HEK293 (cell line): ENCODE measurements at regions not wholly inside any gene's neighbourhood (a gene's known extent, or its start where the extent isn't known, plus 50 kb on each side); places are given as distances from the start of the nearest gene placed in this dataset.

Source experiments
- CTCF ChIA-PET: fragments of 350-600 bp; formaldehyde crosslinking; extraction: SDS; loops from one replicate; lab custom pipeline; 2021; ENCODE audit warnings: antibody characterized with exemption; lab: Yijun Ruan, JAX
- POLR2A ChIA-PET: fragments of 300-600 bp; formaldehyde crosslinking; extraction: SDS; loops from one replicate; lab custom pipeline; 2020; ENCODE audit warnings: antibody characterized with exemption, inconsistent platforms; lab: Yijun Ruan, JAX
- H3K27ac ChIP-seq: fragments of 200-500 bp; sonication (Bioruptor generic); 2 replicates; pipeline ENCODE4 v1.5.1; 2014; ENCODE audit warnings: low read depth, low read length, control low read depth, inconsistent platforms; ENCODE audit errors: extremely low read depth
- H3K36me3 ChIP-seq, 2 experiments: fragments of 200-500 bp in 1 of 2; sonication (Bioruptor generic) in 1 of 2; 1 replicate in 1 of 2; 2 replicates in 1 of 2; pipeline ENCODE4 v1.5.1; 2014 to 2017; ENCODE audit warnings: inconsistent platforms in 2 of 2, low read length in 2 of 2; ENCODE audit not compliant: control insufficient read depth in 2 of 2, insufficient read depth in 1 of 2
- H3K4me1 ChIP-seq: fragments of 200-500 bp; sonication (Bioruptor generic); 2 replicates; pipeline ENCODE4 v1.5.1; 2014; ENCODE audit warnings: mild to moderate bottlenecking, low read length, inconsistent platforms; ENCODE audit not compliant: control insufficient read depth, insufficient read depth
- H3K4me3 ChIP-seq: 2 replicates; pipeline ENCODE4 v1.5.1; 2011; ENCODE audit warnings: low read depth, mild to moderate bottlenecking, control low read depth, low read length, moderate library complexity
- H3K9me3 ChIP-seq: fragments of 200-500 bp; sonication (Bioruptor generic); 2 replicates; pipeline ENCODE4 v1.5.1; 2014; ENCODE audit warnings: low read depth, low read length, inconsistent platforms; ENCODE audit not compliant: control insufficient read depth, insufficient read depth
- EGR2 ChIP-seq: fragments of 450-650 bp; formaldehyde crosslinking; IDR thresholded peaks from 2 replicates; pipeline ENCODE4 v1.5.1; 2016; ENCODE audit warnings: low read depth, missing biosample characterization, missing genetic modification characterization
- HOXD13 ChIP-seq: sonication (generic); formaldehyde crosslinking; IDR thresholded peaks from 2 replicates; pipeline ENCODE4 v1.8.0; 2022; ENCODE audit warnings: missing genetic modification reagents, borderline replicate concordance
- KLF1 ChIP-seq: fragments of 450-650 bp; formaldehyde crosslinking; IDR thresholded peaks from 2 replicates; pipeline ENCODE4 v1.5.1; 2016; ENCODE audit warnings: missing biosample characterization, missing genetic modification characterization
- KLF9 ChIP-seq: fragments of 450-650 bp; formaldehyde crosslinking; IDR thresholded peaks from 2 replicates; pipeline ENCODE4 v1.5.1; 2016; ENCODE audit warnings: missing biosample characterization, missing genetic modification characterization, low read depth
- PRDM1 ChIP-seq: fragments of 450-650 bp; formaldehyde crosslinking; IDR thresholded peaks from 2 replicates; pipeline ENCODE4; 2016; ENCODE audit warnings: missing biosample characterization, missing genetic modification characterization
- SCRT1 ChIP-seq: fragments of 450-650 bp; formaldehyde crosslinking; IDR thresholded peaks from 2 replicates; pipeline ENCODE4 v1.5.1; 2016; ENCODE audit warnings: missing biosample characterization, missing genetic modification characterization, borderline replicate concordance
- SP2 ChIP-seq: fragments of 450-650 bp; formaldehyde crosslinking; IDR thresholded peaks from 2 replicates; pipeline ENCODE4 v1.5.1; 2016; ENCODE audit warnings: missing biosample characterization, missing genetic modification characterization
- SP7 ChIP-seq: fragments of 450-650 bp; formaldehyde crosslinking; IDR thresholded peaks from 2 replicates; pipeline ENCODE4 v1.5.1; 2016; ENCODE audit warnings: missing biosample characterization, missing genetic modification characterization
- ZBTB8A ChIP-seq: fragments of 450-650 bp; formaldehyde crosslinking; IDR thresholded peaks from 2 replicates; pipeline ENCODE4 v1.5.1; 2016; ENCODE audit warnings: missing biosample characterization, missing genetic modification characterization
- ZNF133 ChIP-seq: fragments of 450-650 bp; formaldehyde crosslinking; IDR thresholded peaks from 2 replicates; pipeline ENCODE4 v1.5.1; 2016; ENCODE audit warnings: missing biosample characterization, missing genetic modification characterization
- ZNF157 ChIP-seq: fragments of 450-650 bp; formaldehyde crosslinking; IDR thresholded peaks from 2 replicates; pipeline ENCODE4 v1.5.1; 2016; ENCODE audit warnings: missing biosample characterization, missing genetic modification characterization
- ZNF169 ChIP-seq: fragments of 450-650 bp; formaldehyde crosslinking; IDR thresholded peaks from 2 replicates; pipeline ENCODE4 v1.5.1; 2016; ENCODE audit warnings: missing biosample characterization, missing genetic modification characterization
- ZNF175 ChIP-seq: fragments of 450-650 bp; formaldehyde crosslinking; IDR thresholded peaks from 2 replicates; pipeline ENCODE4 v1.5.1; 2016; ENCODE audit warnings: missing biosample characterization, missing genetic modification characterization
- ZNF214 ChIP-seq: fragments of 450-650 bp; formaldehyde crosslinking; IDR thresholded peaks from 2 replicates; pipeline ENCODE4 v1.5.1; 2017; ENCODE audit warnings: missing biosample characterization, mild to moderate bottlenecking, missing genetic modification characterization, borderline replicate concordance
- ZNF274 ChIP-seq, 2 experiments: fragments of 200-500 bp in 1 of 2; fragments of 450-650 bp in 1 of 2; sonication (Bioruptor generic) in 1 of 2; formaldehyde crosslinking in 1 of 2; IDR thresholded peaks; 2 replicates each; pipeline versions ENCODE4 v1.5.1 to v1.6.1; 2014 to 2016; ENCODE audit warnings: borderline replicate concordance in 1 of 2, inconsistent platforms in 1 of 2, low read length in 1 of 2, missing biosample characterization in 1 of 2, missing genetic modification characterization in 1 of 2
- ZNF302 ChIP-seq: fragments of 450-650 bp; formaldehyde crosslinking; IDR thresholded peaks from 2 replicates; pipeline ENCODE4 v1.5.1; 2016; ENCODE audit warnings: missing biosample characterization, missing genetic modification characterization, low read depth
- ZNF514 ChIP-seq: fragments of 450-650 bp; formaldehyde crosslinking; IDR thresholded peaks from 2 replicates; pipeline ENCODE4 v1.5.1; 2016; ENCODE audit warnings: missing biosample characterization, missing genetic modification characterization
- ZNF529 ChIP-seq: fragments of 450-650 bp; formaldehyde crosslinking; IDR thresholded peaks from 2 replicates; pipeline ENCODE4 v1.5.1; 2017; ENCODE audit warnings: missing genetic modification characterization, missing biosample characterization; ENCODE audit not compliant: insufficient replicate concordance
- ZNF560 ChIP-seq: fragments of 450-650 bp; formaldehyde crosslinking; IDR thresholded peaks from 2 replicates; pipeline ENCODE4 v1.5.1; 2017; ENCODE audit warnings: missing biosample characterization, missing genetic modification characterization, borderline replicate concordance
- ZNF629 ChIP-seq: fragments of 450-650 bp; formaldehyde crosslinking; IDR thresholded peaks from 2 replicates; pipeline ENCODE4 v1.5.1; 2017; ENCODE audit warnings: missing biosample characterization, missing genetic modification characterization
- ZNF768 ChIP-seq: fragments of 450-650 bp; formaldehyde crosslinking; IDR thresholded peaks from 2 replicates; pipeline ENCODE4 v1.5.1; 2018; ENCODE audit warnings: missing biosample characterization, mild to moderate bottlenecking, missing genetic modification characterization
- ZNF776 ChIP-seq: fragments of 450-650 bp; formaldehyde crosslinking; IDR thresholded peaks from 2 replicates; pipeline ENCODE4 v1.5.0; 2017; ENCODE audit warnings: missing biosample characterization, missing genetic modification characterization, borderline replicate concordance
- ZNF792 ChIP-seq: fragments of 450-650 bp; formaldehyde crosslinking; IDR thresholded peaks from 2 replicates; pipeline ENCODE4 v1.5.1; 2016; ENCODE audit warnings: missing biosample characterization, missing genetic modification characterization
- TF ChIP-seq, protein P1 (sequence below): fragments of 450-650 bp; formaldehyde crosslinking; IDR thresholded peaks from 2 replicates; pipeline ENCODE4 v1.5.1; 2016; ENCODE audit warnings: missing biosample characterization, missing genetic modification characterization
- TF ChIP-seq, protein P2 (sequence below): fragments of 450-650 bp; formaldehyde crosslinking; IDR thresholded peaks from 2 replicates; pipeline ENCODE4 v1.5.1; 2016; ENCODE audit warnings: missing biosample characterization, missing genetic modification characterization
- TF ChIP-seq, protein P3 (sequence below): fragments of 450-650 bp; formaldehyde crosslinking; IDR thresholded peaks from 2 replicates; pipeline ENCODE4 v1.5.1; 2016; ENCODE audit warnings: missing biosample characterization, missing genetic modification characterization

DNA sequence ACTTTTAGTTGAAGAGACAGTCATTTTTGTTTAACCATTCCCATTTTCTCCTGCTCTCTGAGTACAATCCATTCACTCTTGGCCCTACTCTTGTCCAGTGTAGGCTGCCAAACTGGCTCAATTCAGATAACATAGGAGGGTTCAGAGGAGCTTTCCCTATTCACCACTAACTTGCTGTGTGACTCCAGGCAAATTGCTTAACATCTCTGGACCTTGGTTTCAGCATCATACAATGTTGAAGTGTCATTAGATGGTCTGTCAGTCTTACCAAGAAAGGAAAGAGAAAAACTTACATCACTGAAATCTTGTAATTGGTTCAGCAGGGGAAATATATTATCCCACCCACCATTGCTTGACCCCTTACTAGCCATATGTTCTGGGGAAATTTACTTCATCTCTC lies 171.4 kb upstream of the MCHR2 start:
- no peaks in the 10 kb centered on the region for H3K4me1 ChIP-seq
- H3K4me3 ChIP-seq, result no peak overlapping the region
- no peaks in the 10 kb centered on the region for H3K9me3 ChIP-seq
- TF ChIP-seq ZNF768 (tag by site-specific recombination) (0 out of 2 replicates have a peak, but pooled peaks have one; percentile 53), ZNF302 (tag by site-specific recombination) (no peak)
- ChIA-PET POLR2A (no interaction called here), CTCF (interaction anchor here (0.6 kb wide), 1 partner anchor 164 kb away, joined by 3 read pairs; no protein-coding TSS in a partner anchor)
- H3K27ac ChIP-seq, result no peak overlapping the region
- H3K36me3 ChIP-seq, result peaks cover 0 to 4% of the 10 kb centered on the region in 2 experiments; a peak in 1 of 3 replicates

DNA sequence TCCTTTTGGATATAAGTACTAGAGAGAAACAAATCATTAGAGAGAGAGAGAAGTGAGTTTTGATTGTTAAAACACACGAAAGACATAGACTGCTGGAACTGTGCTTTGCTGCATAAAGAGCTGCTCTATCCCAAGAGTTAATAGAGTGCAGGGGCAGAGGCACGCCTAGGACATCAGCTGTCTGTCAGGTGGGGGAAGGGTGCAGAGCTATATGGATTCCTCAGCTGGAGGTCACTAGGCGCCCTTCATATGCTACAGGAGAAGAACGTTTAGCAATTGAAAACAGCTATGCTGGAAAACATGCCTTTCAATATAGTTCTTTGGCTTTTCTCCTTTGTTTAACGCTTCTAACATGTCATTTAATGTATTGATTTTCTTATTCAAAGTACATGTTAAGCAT lies 169.0 kb upstream of the MCHR2 start:
- Histone ChIP-seq H3K4me3 (no peak overlapping the region), H3K9me3 (no peaks in the 10 kb centered on the region), H3K27ac (no peak overlapping the region), H3K36me3 (peaks cover 0 to 13% of the 10 kb centered on the region in 2 experiments; a peak in 1 of 3 replicates), H3K4me1 (no peaks in the 10 kb centered on the region)
- ChIA-PET POLR2A (no interaction called here), CTCF (interaction anchor here (1.0 to 1.6 kb wide), 4 partner anchors 8 to 500 kb away, joined by 3 to 4 read pairs (median 4); no protein-coding TSS in a partner anchor)
- TF ChIP-seq EGR2 (tag by site-specific recombination), result no peak

DNA sequence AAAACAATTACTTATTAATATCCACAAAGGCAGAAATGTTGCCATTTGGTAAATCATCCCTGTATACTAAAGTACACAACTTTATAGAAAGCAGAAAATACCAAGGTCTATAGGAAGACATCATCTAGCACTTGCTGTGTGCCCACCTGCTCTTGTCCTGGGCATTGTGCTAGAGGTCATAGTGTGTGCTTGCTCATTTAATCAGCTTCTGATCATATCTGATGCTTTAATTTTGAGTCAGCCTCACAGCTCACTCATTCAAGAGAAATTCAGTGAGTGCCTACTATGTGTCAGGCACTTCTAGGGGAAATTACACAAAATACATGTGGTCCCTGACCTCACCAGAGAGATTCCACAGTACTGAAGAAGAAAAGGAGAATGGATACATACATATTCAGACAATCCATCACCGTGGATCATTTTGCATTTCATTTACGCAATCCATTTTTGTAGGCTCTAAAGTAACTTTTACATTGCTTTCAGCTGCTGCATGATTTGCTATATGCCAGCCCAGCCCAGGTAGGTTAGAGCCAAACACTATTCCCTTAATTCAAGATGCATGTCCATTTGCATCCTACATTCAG lies 167.9 kb upstream of the MCHR2 start:
- Histone ChIP-seq H3K9me3 (no peaks in the 10 kb centered on the region), H3K4me1 (no peaks in the 10 kb centered on the region), H3K4me3 (no peak overlapping the region), H3K27ac (no peak overlapping the region), H3K36me3 (peaks cover 0 to 16% of the 10 kb centered on the region in 2 experiments; a peak in 1 of 3 replicates)
- ChIA-PET CTCF (interaction anchor here (1.0 to 1.6 kb wide), 2 partner anchors 34 to 45 kb away, joined by 4 read pairs; no protein-coding TSS in a partner anchor), POLR2A (no interaction called here)
- TF ChIP-seq, protein P1, sequence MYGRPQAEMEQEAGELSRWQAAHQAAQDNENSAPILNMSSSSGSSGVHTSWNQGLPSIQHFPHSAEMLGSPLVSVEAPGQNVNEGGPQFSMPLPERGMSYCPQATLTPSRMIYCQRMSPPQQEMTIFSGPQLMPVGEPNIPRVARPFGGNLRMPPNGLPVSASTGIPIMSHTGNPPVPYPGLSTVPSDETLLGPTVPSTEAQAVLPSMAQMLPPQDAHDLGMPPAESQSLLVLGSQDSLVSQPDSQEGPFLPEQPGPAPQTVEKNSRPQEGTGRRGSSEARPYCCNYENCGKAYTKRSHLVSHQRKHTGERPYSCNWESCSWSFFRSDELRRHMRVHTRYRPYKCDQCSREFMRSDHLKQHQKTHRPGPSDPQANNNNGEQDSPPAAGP, result no peak
- TF ChIP-seq KLF9 (no peak), ZNF214 (tag by site-specific recombination) (no peak), ZNF629 (tag by site-specific recombination) (no peak), ZNF157 (no peak), ZNF175 (tag by site-specific recombination) (no peak), ZNF169 (no peak), ZNF133 (tag by site-specific recombination) (no peak), SP2 (tag by site-specific recombination) (no peak), SCRT1 (tag by site-specific recombination) (no peak), PRDM1 (no peak), ZNF302 (tag by site-specific recombination) (no peak)
- TF ChIP-seq, protein P2, sequence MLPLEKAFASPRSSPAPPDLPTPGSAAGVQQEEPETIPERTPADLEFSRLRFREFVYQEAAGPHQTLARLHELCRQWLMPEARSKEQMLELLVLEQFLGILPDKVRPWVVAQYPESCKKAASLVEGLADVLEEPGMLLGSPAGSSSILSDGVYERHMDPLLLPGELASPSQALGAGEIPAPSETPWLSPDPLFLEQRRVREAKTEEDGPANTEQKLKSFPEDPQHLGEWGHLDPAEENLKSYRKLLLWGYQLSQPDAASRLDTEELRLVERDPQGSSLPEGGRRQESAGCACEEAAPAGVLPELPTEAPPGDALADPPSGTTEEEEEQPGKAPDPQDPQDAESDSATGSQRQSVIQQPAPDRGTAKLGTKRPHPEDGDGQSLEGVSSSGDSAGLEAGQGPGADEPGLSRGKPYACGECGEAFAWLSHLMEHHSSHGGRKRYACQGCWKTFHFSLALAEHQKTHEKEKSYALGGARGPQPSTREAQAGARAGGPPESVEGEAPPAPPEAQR (tag by site-specific recombination), result no peak

DNA sequence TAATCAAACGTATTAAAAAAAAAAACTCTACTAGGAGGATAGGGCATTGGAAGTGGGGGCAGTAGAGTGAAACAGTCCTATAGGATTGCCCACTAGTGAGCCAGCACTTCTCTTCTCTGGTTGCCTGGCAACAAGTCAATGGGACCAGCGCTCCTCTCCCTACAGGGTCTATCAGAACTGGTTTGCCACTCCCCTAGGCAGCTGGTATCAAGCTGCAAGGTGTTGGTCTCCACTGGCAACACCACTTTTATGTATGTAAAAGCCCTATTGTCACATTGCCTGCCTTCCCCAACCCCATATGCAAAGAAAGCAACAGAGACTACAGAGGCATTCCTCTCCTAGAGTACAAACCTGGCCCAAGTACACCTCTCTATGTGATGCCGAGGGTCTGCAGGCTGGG lies 166.9 kb upstream of the MCHR2 start:
- POLR2A ChIA-PET, result no interaction called here
- no peaks in the 10 kb centered on the region for H3K9me3 ChIP-seq
- H3K36me3 ChIP-seq, result peaks cover 0 to 22% of the 10 kb centered on the region in 2 experiments; a peak in 1 of 3 replicates
- H3K4me1 ChIP-seq, result no peaks in the 10 kb centered on the region
- no peak overlapping the region for H3K27ac ChIP-seq
- CTCF ChIA-PET, result no interaction called here
- H3K4me3 ChIP-seq, result no peak overlapping the region
- no peak for TF ChIP-seq KLF1 (tag by site-specific recombination)
- TF ChIP-seq ZNF776 (tag by site-specific recombination), result no peak
- TF ChIP-seq, protein P3, sequence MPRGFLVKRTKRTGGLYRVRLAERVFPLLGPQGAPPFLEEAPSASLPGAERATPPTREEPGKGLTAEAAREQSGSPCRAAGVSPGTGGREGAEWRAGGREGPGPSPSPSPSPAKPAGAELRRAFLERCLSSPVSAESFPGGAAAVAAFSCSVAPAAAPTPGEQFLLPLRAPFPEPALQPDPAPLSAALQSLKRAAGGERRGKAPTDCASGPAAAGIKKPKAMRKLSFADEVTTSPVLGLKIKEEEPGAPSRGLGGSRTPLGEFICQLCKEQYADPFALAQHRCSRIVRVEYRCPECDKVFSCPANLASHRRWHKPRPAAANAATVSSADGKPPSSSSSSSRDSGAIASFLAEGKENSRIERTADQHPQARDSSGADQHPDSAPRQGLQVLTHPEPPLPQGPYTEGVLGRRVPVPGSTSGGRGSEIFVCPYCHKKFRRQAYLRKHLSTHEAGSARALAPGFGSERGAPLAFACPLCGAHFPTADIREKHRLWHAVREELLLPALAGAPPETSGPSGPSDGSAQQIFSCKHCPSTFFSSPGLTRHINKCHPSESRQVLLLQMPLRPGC (tag by site-specific recombination), result no peak
- TF ChIP-seq SP7 (tag by site-specific recombination), result no peak
- no peak for TF ChIP-seq ZNF792 (tag by site-specific recombination)
- no peak for TF ChIP-seq ZNF274 (IDR thresholded peaks at IDR 0.05; ENCODE audit: low read length)
- no peak for TF ChIP-seq ZNF274 (tag by site-specific recombination; IDR thresholded peaks at IDR 0.05; ENCODE audit: borderline replicate concordance)
- no peak for TF ChIP-seq ZNF514 (tag by site-specific recombination)
- no peak for TF ChIP-seq ZNF560 (tag by site-specific recombination)
- TF ChIP-seq ZNF529 (tag by site-specific recombination), result no peak
- TF ChIP-seq HOXD13 (CRISPR knock-in tag), result no peak
- no peak for TF ChIP-seq ZBTB8A (tag by site-specific recombination)
